K562 (cell line): ENCODE measurements at regions not wholly inside any gene's neighbourhood (a gene's known extent, or its start where the extent isn't known, plus 50 kb on each side); places are given as distances from the start of the nearest gene placed in this dataset.

Experiments
- BCLAF1 ChIP-seq, 2 experiments: fragments of 450-650 bp in 1 of 2; IDR thresholded peaks; 2 replicates each; pipeline ENCODE4 v1.6.1; 2011 to 2017; ENCODE audit warnings: low read depth in 2 of 2, antibody characterized with exemption in 1 of 2, borderline replicate concordance in 1 of 2, low read length in 1 of 2, mild to moderate bottlenecking in 1 of 2, mixed read lengths in 1 of 2; ENCODE audit not compliant: control insufficient read depth in 1 of 2
- CGGBP1 ChIP-seq: fragments of 250-450 bp; sonication (Bioruptor Pico); IDR thresholded peaks from 2 replicates; pipeline ENCODE4 v1.9.0; 2021; ENCODE audit warnings: mild to moderate bottlenecking
- MAZ ChIP-seq, 2 experiments: fragments of 450-650 bp in 1 of 2; sonication (generic) in 1 of 2; formaldehyde crosslinking; IDR thresholded peaks in 1 of 2; conservative IDR thresholded peaks in 1 of 2; 2 replicates each; pipeline versions ENCODE4 v1.4.0 to v1.5.0; 2020; ENCODE audit warnings: mild to moderate bottlenecking in 1 of 2, missing genetic modification reagents in 1 of 2
- NFATC3 ChIP-seq: fragments of 450-650 bp; IDR thresholded peaks from 2 replicates; pipeline ENCODE4 v1.6.1; 2017; ENCODE audit warnings: mild to moderate bottlenecking
- RCOR1 ChIP-seq, 2 experiments: IDR thresholded peaks; 2 replicates each; pipeline ENCODE4 v1.6.1; 2012; ENCODE audit warnings: low read depth in 2 of 2, low read length in 2 of 2, borderline replicate concordance in 1 of 2, improper control_type of control experiment in 1 of 2
- RERE ChIP-seq: sonication (generic); formaldehyde crosslinking; IDR thresholded peaks from 2 replicates; pipeline ENCODE4 v1.8.0; 2023; ENCODE audit warnings: missing genetic modification reagents, mild to moderate bottlenecking, borderline replicate concordance
- SIN3A ChIP-seq, 2 experiments: fragments of 150-350 bp in 1 of 2; IDR thresholded peaks; 2 replicates each; pipeline ENCODE4 v1.6.1; 2011 to 2016; ENCODE audit warnings: borderline replicate concordance in 2 of 2, low read depth in 2 of 2, low read length in 2 of 2, mild to moderate bottlenecking in 2 of 2, moderate library complexity in 2 of 2; ENCODE audit not compliant: control insufficient read depth in 1 of 2
- TEAD2 ChIP-seq: fragments of 450-650 bp; IDR thresholded peaks from 2 replicates; pipeline ENCODE4 v1.6.1; 2016; ENCODE audit warnings: missing genetic modification characterization, control low read depth, missing compliant biosample characterization
- TRIM24 ChIP-seq, 2 experiments: fragments of 450-650 bp; IDR thresholded peaks; 2 replicates each; pipeline ENCODE4 v1.6.1; 2016
- TF ChIP-seq, protein P1 (sequence below): fragments of 250-450 bp; sonication (Bioruptor Pico); IDR thresholded peaks from 2 replicates; pipeline ENCODE4 v1.4.0; 2020; ENCODE audit warnings: mild to moderate bottlenecking, moderate library complexity

GRCh38 chr3:127108796-127109195 is 84.1 kb upstream of the PRR23E start (continued):
- TF ChIP-seq, protein P1, sequence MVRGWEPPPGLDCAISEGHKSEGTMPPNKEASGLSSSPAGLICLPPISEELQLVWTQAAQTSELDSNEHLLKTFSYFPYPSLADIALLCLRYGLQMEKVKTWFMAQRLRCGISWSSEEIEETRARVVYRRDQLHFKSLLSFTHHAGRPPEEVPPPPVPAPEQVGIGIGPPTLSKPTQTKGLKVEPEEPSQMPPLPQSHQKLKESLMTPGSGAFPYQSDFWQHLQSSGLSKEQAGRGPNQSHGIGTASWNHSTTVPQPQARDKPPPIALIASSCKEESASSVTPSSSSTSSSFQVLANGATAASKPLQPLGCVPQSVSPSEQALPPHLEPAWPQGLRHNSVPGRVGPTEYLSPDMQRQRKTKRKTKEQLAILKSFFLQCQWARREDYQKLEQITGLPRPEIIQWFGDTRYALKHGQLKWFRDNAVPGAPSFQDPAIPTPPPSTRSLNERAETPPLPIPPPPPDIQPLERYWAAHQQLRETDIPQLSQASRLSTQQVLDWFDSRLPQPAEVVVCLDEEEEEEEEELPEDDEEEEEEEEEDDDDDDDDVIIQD (CRISPR knock-in tag) = no peak
- TF ChIP-seq MAZ (CRISPR knock-in tag; conservative IDR thresholded peaks at IDR 0.05 in 1 of 2, IDR thresholded peaks at IDR 0.05 in 1 of 2) (no peak), SIN3A (IDR thresholded peaks at IDR 0.05; ENCODE audit: borderline replicate concordance in 2 of 2, control insufficient read depth in 1 of 2, low read depth in 2 of 2, low read length in 2 of 2) (no peak), RCOR1 (IDR thresholded peaks at IDR 0.05; ENCODE audit: borderline replicate concordance in 1 of 2, low read depth in 2 of 2, low read length in 2 of 2) (no peak), TRIM24 (IDR thresholded peaks at IDR 0.05) (peak; percentile 94), RERE (no peak), NFATC3 (no peak), BCLAF1 (IDR thresholded peaks at IDR 0.05; ENCODE audit: borderline replicate concordance in 1 of 2, control insufficient read depth in 1 of 2, low read depth in 2 of 2, low read length in 1 of 2) (no peak), CGGBP1 (CRISPR knock-in tag) (no peak), TEAD2 (tag) (no peak)
- TF ChIP-seq, all 486 proteins: peak for 4
